GM19438 (cell line): ENCODE measurements at regions not wholly inside any gene's neighbourhood (a gene's known extent, or its start where the extent isn't known, plus 50 kb on each side); places are given as distances from the start of the nearest gene placed in this dataset.
"Not testable (repeated sequence)": the region's sequence is repeated elsewhere in the genome, so short reads cannot be mapped to it uniquely, and the experiment has no call there.

Source experiments
- ATAC-seq: cut with Tn5 transposase; IDR thresholded peaks from one replicate; pipeline ENCODE4 v1.9.1; 2021; ENCODE audit warnings: low read depth; ENCODE audit not compliant: unreplicated experiment

- not testable (repeated sequence) for ATAC-seq
Observed at GRCh38 chr4:154907345-154908045, 126.4 kb downstream of the RBM46 start.

GRCh38 chr4:154908168-154908567 is 127.1 kb downstream of the RBM46 start:
- ATAC-seq = no peak

- no peak for ATAC-seq
Observed at GRCh38 chr4:154911097-154911496, 130.0 kb downstream of the RBM46 start.

GRCh38 chr4:154911608-154912098 is 130.6 kb downstream of the RBM46 start:
- no peak for ATAC-seq

GRCh38 chr4:154916068-154916467 is 135.0 kb downstream of the RBM46 start:
- no peak for ATAC-seq

- ATAC-seq = no peak
Observed at GRCh38 chr4:154927126-154927680, 146.1 kb downstream of the RBM46 start.

GRCh38 chr4:154928640-154929257 is 147.7 kb downstream of the RBM46 start:
- no peak for ATAC-seq

GRCh38 chr4:154936873-154937272 is 155.8 kb downstream of the RBM46 start:
- no peak for ATAC-seq

- no peak for ATAC-seq
Observed at GRCh38 chr4:154939851-154940250, 158.8 kb downstream of the RBM46 start.

GRCh38 chr4:154942176-154942575 is 161.1 kb downstream of the RBM46 start:
- ATAC-seq = no peak

- no peak for ATAC-seq
Observed at GRCh38 chr4:154944996-154945395, 163.9 kb downstream of the RBM46 start.

- no peak for ATAC-seq
Observed at GRCh38 chr4:154946113-154946512, 165.0 kb downstream of the RBM46 start.

GRCh38 chr4:154953691-154954090 is 172.6 kb downstream of the RBM46 start:
- no peak for ATAC-seq

- no peak for ATAC-seq
Observed at GRCh38 chr4:154954117-154954516, 173.0 kb downstream of the RBM46 start.

GRCh38 chr4:154958121-154958520 is 177.0 kb downstream of the RBM46 start:
- no peak for ATAC-seq

- no peak for ATAC-seq
Observed at GRCh38 chr4:154958621-154959358, 177.7 kb downstream of the RBM46 start.

GRCh38 chr4:154959756-154960155 is 178.7 kb downstream of the RBM46 start:
- ATAC-seq = no peak

GRCh38 chr4:154960476-154960875 is 179.4 kb downstream of the RBM46 start:
- no peak for ATAC-seq

- ATAC-seq = peak; percentile 71
Observed at GRCh38 chr4:154961263-154961662, 180.2 kb downstream of the RBM46 start.

GRCh38 chr4:154973244-154974035 is 192.4 kb downstream of the RBM46 start:
- no peak for ATAC-seq
